Left colon (tissue), 2 donors: ENCODE measurements at regions not wholly inside any gene's neighbourhood (a gene's known extent, or its start where the extent isn't known, plus 50 kb on each side); places are given as distances from the start of the nearest gene placed in this dataset.

Experiments
- ATAC-seq: fragments of 200-7000 bp; cut with Tn5 transposase; one replicate; pipeline ENCODE4 v1.9.1; 2020; ENCODE audit warnings: mild to moderate bottlenecking, moderate library complexity
- DNase-seq, 2 donors: peaks; one replicate each; pipeline ENCODE4 v3.0.0-alpha.2; 2020
- intact Hi-C, 2 donors: fragments of 100-400 bp; cut with DNase I in 1 of 2; cut with micrococcal nuclease in 1 of 2; formaldehyde crosslinking; loops; one replicate each; pipeline versions ENCODE4 v1.11.2 to v1.14.0; 2022; cut with DNase I, micrococcal nuclease
- donor health status: DM: no; HTN: no; CAD: no.
- donor health status: DM: yes; HTN: yes; CAD: no.

- intact Hi-C loops = no loop called here
- no peak for ATAC-seq
- DNase-seq = no peak
Observed at GRCh38 chr2:45278365-45279078, 269.3 kb upstream of the SIX2 start.

DNA sequence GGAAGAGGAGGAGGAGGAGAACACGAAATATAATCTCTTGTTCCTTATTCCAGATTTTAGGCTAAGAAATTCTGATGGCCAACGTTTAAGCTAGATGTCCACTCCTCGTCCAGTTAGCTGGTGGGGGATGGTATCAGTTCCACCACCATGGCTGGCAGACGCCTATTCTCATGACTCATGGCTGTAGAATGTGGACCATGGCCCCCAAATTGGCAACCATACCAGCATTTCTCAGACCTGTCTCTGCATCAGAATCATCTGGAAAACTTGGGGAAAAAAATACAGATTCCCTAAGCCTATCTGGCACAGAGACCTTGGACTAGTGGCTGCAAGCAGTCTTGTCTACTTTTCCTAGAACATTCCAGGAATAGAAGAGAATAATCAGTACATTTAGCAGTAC is 267.7 kb upstream of the SIX2 start:
- DNase-seq (no peak), ATAC-seq (no peak)
- intact Hi-C loops = no loop called here

DNA sequence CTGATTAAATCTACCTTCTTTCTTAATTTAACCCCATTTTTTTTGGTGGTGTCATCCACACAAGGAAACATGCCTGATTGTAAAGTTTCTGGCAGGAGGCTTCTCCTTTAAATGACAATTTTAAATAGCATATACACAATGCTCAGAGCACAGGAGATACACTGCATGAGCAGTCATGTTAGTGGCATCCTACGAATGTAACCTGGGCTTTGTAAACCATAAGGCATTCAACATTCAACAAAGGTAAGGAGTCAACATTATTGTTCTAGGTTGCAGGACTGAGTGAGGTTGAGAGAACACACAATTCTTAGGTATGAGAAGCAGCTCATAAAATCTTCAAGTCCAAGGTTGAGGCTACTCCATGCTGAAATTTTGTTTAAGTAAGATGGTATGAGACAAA is 266.6 kb upstream of the SIX2 start:
- ATAC-seq = no peak
- intact Hi-C loops = no loop called here

DNA sequence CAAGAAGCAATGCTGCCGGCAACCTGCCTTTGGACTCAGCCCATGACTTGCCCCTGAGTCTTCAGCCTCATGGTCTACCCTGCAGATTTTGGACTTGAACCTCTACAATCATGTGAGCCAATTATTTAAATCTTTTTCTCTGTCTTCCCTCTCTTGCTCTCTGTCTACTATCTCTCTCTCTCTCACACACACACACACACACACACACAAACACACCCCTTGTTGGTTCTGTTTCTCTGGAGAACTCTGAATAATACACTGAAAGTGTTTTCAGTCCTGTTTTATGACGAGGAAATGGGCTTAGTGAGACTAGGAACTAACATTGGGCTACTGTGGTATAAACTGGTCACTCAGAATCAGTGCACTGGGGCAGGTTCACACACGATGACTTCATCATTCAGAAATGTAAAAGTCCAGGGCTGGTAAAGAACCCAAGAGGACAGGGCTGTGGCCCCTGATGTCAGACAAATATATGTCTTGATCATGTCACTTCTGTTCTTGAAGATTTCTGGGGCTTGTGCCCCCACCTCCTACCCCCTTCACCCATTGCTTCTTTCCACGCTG is 266.1 kb upstream of the SIX2 start:
- intact Hi-C loops = no loop called here
- ATAC-seq (peak; percentile 73), DNase-seq (no peak)

More for the DNA sequence above, 266.6 kb upstream of the SIX2 start:
- no peak for DNase-seq

DNA sequence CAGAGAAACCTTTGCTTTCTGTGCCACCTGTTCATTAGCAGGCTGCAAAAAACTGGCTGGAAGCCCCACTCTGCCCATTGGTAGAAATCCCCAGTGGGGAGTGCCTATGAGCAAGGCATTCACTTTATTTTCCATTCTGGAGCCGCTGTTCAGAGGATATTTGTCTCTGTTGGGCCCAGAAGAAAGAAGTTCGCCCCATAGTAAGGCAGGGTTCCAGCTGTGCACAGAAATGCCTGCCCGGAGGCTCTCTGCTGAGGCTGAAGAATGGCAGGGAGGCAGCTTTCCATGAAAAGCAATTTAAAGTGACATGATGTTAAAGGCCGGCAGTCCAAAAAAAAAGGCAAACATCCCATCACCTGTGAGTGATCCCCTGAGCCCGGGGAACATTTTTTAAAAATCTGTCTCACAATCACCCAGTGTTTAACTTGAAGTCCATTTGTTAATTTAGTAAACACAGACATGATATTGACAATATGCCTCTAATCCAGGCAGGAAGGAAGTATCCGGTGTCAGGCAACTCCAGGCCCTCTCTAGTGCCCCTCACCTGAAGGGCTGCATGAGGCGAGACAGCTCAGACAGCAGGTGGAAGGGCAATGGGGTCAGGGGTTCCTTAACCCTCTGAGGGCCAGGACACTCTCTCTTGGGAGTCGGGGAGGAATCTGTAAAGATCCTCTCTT is 265.1 kb upstream of the SIX2 start:
- ATAC-seq (peak; percentile 44), DNase-seq (no peak)
- intact Hi-C loops = no loop called here

DNA sequence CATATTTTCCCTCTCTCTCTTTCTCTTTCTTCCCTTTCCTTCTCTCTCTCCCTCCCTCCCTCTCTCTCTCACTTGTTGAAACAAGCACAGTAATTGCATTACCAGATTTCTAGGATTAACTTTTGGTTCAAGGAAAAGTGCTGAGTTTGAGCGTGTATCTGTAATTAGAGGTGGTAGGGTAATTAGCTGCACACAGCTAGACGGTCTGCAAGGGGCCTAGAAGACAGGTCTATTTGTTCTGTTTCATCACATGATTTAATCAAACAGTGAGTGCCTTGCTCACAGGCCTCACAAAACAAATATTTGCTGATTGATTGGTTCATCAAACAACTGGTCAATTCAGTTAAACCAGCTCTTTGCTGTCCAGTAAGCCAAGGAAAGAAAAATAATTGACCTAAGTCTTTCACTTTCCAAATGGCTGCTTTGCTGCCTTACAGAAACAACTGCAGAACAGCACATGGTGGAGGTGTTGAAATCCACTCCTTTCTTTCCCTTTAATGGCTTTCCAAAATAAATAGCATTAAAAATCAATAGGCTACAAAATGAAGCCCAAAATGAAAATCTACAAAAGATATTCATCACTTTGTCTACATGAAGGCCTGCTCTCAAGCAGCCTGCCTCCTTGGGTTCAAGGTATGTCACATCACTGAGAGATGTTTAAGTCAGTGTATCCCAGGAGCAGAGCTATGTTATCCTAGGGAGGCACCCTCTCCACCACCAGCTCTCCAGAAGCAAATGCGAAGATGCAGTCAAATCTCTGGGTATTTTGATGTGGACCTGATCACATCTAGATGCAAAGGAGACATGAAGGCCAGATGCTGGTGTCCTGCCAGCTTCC is 264.4 kb upstream of the SIX2 start:
- no peak for DNase-seq
- intact Hi-C loops = no loop called here
- peak; percentile 85 for ATAC-seq

DNA sequence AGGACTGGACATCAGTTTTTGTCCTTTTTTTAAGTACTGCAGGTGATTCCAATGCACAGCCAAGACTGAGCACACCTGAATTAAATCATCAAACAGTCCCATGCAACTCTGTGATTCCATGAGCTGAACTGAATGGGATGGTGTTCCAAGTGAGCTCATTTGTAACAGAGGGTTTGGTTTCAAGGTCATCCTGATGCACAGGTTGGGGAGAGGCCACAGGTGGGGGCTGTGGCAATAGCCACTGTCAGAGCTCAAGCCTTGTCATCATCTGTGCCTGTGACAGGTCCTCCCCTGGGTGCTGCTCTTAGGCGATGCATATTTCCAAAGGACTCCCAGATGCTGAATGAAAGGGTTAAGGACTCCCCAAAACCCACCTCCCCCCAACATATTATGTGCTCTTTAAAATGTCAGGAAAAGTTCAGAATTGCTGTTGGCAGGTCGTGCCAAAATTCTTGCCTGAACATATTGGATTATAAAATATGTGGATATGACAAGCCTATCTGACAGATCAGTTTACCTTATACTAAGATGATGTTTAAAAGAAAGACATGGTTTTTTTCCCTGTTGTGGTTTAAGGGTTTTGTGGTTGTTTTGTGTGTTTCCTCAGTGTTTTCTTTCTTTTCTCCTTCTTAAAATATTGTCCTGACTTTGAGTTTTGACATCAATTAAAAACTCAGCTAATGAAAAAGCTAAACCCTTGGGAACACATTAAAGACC is 263.5 kb upstream of the SIX2 start:
- ATAC-seq (no peak), DNase-seq (no peak)
- intact Hi-C loops = no loop called here

DNA sequence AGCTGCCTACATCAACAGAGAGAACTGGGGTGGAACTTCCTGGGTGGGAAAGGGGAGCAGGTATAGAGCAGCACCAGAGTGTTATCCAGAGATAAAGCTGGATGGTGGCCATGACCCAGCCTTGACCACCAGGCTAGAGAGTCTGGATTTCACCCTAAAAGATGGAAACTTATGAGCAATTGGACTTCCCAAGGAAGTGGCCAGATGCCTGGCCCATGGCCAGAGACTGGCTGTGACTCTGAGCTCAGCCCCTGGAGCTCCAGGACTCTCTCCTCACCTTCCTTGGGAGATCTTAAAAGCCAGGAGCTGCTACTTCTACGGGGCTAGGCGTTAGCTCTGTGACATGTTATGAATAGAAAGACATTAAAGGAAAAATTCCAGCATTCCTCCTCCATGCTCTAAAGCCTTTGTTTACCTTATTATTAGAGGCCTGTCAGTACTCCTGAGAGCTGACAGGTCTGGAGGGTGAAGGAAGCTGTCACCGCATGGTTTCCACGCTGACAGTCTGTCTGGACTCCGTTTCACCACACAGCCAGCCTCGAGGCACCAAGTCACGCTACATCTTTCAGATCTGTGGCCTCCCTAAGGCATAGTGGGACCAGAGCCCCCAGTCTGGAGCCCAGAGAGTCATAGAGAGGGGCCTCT is 260.0 kb upstream of the SIX2 start:
- intact Hi-C loops = no loop called here
- DNase-seq = no peak
- ATAC-seq = no peak

DNA sequence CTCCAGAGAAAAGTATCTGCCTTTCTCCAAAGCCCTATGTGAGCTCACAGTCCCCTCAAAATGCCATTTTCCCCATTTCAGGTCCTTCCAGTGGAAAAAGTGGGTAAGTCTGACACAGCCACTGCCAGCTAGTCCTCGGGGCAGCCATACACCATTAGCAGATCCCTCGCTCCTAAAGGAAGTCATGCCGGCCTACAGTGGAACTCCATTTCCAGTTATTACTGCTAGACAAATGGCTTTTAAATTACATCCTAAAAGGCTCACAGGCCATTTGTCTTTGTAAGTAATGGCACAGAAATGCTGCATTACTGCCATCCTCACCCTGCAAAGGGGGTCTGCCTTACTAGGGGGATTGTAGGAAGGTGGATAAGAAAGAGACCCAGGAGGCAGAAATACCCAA is 259.4 kb upstream of the SIX2 start:
- ATAC-seq (no peak), DNase-seq (no peak)
- intact Hi-C loops = no loop called here

DNA sequence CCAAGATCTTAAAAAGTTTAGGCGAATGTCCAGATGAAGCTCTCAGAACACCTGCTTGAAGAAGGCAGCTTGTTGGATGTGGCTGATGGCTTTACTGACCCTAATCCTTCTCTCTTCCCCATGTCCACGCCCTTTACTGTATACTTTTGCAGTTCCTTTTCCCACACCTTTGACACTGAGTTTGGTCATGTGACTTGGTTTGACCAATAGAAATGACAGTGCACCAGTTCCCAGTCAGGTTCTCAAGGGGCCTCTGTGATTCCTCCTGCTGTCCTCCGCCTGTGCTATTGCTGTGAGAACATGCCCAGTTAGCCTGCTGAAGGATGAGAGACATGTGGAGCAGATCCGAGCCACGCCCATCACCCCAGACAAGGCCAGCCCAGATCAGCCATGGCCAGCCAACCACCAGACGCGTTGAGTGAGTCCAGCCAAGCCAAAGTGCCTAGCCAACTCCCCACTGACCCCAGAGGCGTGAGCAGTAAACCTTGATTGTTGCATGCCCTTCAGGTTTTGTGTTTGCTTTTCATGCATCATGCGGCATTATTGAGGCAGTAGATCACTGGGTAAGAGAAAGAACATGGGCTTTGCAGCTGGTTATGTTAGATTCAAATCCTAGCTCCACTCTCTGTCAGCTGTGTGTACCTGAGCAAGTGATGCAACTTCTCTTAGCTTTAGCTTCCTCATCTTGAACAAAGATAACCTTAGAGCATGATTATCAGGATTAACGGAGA is 258.0 kb upstream of the SIX2 start:
- DNase-seq = no peak
- no peak for ATAC-seq
- intact Hi-C loops = no loop called here

GRCh38 chr2:45265336-45265735 is 256.1 kb upstream of the SIX2 start:
- intact Hi-C loops = no loop called here
- DNase-seq (no peak), ATAC-seq (no peak)

DNA sequence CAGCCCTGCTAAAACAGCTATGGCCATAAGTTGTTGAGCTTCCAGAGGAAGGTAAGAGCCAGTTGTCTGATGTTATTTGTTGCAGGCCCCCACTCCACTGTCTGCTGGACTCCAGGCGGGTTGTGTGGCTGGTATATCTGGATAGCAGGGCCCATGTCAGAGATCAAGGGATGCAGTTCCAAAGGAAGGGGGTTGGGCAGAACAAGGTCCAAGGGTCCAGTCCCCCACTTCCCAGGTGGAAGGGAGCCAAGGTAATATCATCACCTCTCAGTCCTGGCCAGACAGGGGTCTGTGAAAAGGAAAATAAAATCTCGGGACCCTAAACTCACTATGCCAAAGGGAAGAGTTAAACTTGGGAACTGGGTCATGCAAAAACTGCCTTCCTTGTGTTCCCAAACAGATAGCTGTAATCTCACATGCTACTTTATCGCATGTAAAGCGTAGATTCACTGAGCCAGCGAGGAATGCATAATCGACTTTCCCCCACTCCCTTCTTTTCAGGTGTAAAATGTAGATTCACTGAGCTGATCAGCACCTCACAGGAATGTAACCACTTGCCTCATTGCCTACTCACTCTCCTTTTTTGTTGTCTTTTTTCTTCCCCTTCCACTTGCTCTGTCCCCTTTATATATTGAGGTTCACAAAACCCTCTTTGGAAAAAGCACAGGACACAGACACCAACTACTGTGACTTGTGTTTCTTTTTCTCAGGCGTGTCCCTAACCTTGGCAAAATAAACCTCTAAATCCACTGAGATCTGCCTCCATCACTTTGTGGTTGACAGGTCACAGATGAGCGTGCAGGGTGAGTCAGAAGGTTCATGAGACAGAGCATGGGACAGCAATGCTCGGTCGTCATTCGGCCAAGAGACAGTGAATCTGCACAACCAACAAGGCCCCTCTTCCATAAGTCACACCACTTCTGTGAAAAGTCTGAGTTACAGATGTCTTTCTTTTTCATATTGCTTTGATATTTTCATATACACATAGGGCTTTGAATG is 255.3 kb upstream of the SIX2 start:
- no peak for ATAC-seq

GRCh38 chr2:45263147-45263546 is 253.9 kb upstream of the SIX2 start:
- intact Hi-C loops = no loop called here
- DNase-seq (no peak), ATAC-seq (no peak)

More for the DNA sequence above, 255.3 kb upstream of the SIX2 start:
- intact Hi-C loops = no loop called here
- no peak for DNase-seq

DNA sequence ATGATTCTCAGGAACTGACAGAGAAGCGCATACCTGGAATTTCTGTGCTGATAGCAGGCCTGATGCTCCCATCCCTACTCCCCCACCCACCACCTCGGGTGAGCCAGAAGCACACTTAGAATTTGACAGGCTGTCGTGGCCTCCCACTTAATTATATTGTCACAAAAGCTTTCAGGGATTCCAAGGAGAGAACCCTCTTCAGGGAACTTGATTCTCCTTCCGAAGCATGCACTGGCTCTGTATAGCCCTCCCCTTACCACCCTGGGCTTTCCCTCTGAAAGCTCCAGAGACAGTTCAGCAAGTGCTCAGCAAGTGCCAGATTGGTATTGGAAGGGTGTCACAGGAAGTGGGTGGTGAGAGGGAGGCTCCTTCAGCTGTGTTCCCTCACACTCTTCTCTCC is 252.5 kb upstream of the SIX2 start:
- no peak for ATAC-seq
- intact Hi-C loops = no loop called here
- DNase-seq = no peak

GRCh38 chr2:45260946-45261345 is 251.7 kb upstream of the SIX2 start:
- intact Hi-C loops = no loop called here
- no peak for ATAC-seq
- DNase-seq = no peak

- intact Hi-C loops = no loop called here
- ATAC-seq = no peak
- DNase-seq = no peak
Observed at GRCh38 chr2:45259547-45260160, 250.4 kb upstream of the SIX2 start.
